ENCODE measurements at regions not wholly inside any gene's neighbourhood (a gene's known extent, or its start where the extent isn't known, plus 50 kb on each side); places are given as distances from the start of the nearest gene placed in this dataset.

GRCh38 chr11:92475819-92476218 lies 251.2 kb downstream of the FAT3 start:
- TF ChIP-seq, protein P1, sequence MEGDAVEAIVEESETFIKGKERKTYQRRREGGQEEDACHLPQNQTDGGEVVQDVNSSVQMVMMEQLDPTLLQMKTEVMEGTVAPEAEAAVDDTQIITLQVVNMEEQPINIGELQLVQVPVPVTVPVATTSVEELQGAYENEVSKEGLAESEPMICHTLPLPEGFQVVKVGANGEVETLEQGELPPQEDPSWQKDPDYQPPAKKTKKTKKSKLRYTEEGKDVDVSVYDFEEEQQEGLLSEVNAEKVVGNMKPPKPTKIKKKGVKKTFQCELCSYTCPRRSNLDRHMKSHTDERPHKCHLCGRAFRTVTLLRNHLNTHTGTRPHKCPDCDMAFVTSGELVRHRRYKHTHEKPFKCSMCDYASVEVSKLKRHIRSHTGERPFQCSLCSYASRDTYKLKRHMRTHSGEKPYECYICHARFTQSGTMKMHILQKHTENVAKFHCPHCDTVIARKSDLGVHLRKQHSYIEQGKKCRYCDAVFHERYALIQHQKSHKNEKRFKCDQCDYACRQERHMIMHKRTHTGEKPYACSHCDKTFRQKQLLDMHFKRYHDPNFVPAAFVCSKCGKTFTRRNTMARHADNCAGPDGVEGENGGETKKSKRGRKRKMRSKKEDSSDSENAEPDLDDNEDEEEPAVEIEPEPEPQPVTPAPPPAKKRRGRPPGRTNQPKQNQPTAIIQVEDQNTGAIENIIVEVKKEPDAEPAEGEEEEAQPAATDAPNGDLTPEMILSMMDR (IDR thresholded peaks at IDR 0.05; ENCODE audit: low read depth, low read length, missing input control): no peak
- TF ChIP-seq ZBTB33 (IDR thresholded peaks at IDR 0.05): no peak
- TF ChIP-seq, protein P2, sequence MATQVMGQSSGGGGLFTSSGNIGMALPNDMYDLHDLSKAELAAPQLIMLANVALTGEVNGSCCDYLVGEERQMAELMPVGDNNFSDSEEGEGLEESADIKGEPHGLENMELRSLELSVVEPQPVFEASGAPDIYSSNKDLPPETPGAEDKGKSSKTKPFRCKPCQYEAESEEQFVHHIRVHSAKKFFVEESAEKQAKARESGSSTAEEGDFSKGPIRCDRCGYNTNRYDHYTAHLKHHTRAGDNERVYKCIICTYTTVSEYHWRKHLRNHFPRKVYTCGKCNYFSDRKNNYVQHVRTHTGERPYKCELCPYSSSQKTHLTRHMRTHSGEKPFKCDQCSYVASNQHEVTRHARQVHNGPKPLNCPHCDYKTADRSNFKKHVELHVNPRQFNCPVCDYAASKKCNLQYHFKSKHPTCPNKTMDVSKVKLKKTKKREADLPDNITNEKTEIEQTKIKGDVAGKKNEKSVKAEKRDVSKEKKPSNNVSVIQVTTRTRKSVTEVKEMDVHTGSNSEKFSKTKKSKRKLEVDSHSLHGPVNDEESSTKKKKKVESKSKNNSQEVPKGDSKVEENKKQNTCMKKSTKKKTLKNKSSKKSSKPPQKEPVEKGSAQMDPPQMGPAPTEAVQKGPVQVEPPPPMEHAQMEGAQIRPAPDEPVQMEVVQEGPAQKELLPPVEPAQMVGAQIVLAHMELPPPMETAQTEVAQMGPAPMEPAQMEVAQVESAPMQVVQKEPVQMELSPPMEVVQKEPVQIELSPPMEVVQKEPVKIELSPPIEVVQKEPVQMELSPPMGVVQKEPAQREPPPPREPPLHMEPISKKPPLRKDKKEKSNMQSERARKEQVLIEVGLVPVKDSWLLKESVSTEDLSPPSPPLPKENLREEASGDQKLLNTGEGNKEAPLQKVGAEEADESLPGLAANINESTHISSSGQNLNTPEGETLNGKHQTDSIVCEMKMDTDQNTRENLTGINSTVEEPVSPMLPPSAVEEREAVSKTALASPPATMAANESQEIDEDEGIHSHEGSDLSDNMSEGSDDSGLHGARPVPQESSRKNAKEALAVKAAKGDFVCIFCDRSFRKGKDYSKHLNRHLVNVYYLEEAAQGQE (IDR thresholded peaks at IDR 0.05): no peak
- TF ChIP-seq RXRA (IDR thresholded peaks at IDR 0.05): no peak
- no peak for TF ChIP-seq GABPA (IDR thresholded peaks at IDR 0.05 in 1 of 2, conservative IDR thresholded peaks at IDR 0.05 in 1 of 2)
- TF ChIP-seq EGR1 (IDR thresholded peaks at IDR 0.05; ENCODE audit: low read depth in 2 of 2): no peak
- no peak for TF ChIP-seq YY1 (IDR thresholded peaks at IDR 0.05)
- no peak for TF ChIP-seq FOXA1 (IDR thresholded peaks at IDR 0.05)
- TF ChIP-seq RAD21 (IDR thresholded peaks at IDR 0.05): no peak

All from liver (tissue), 3 donors.